HCT116 (cell line): ENCODE measurements at regions not wholly inside any gene's neighbourhood (a gene's known extent, or its start where the extent isn't known, plus 50 kb on each side); places are given as distances from the start of the nearest gene placed in this dataset.

Source experiments
- ATAC-seq: fragments of 200-7000 bp; cut with Tn5 transposase; 2 replicates; pipeline ENCODE4 v1.9.1; 2020; ENCODE audit warnings: mild to moderate bottlenecking, moderate library complexity
- BruUV-seq: library from RNA; stranded (reverse); fragments of 400-500 nt; replicated peaks from 2 replicates; lab custom pipeline; 2021; lab: Mats Ljungman, UMichigan
- CTCF ChIA-PET: fragments of 300-600 bp; sonication (Branson Sonifier 250); formaldehyde crosslinking; loops from one replicate; lab custom pipeline; 2021; ENCODE audit warnings: antibody characterized with exemption; lab: Charles Lee
- POLR2A ChIA-PET: fragments of 300-600, 350-600 bp; sonication (Branson Sonifier 250); formaldehyde crosslinking; loops from one replicate; lab custom pipeline; 2021; ENCODE audit warnings: antibody characterized with exemption; lab: Charles Lee
- RAD21 ChIA-PET, 2 experiments: fragments of 300-600 bp; sonication (Branson Sonifier 250); formaldehyde crosslinking; loops; one replicate each; lab custom pipeline; 2023; ENCODE audit warnings: low total read pairs in 2 of 2; ENCODE audit not compliant: uncharacterized antibody in 2 of 2, unreplicated experiment in 2 of 2, low non-redundant PET in 1 of 2; lab: Charles Lee
- DNase-seq: peaks from one replicate; pipeline ENCODE4 v3.0.0-alpha.2; 2010; ENCODE audit warnings: low read depth, low spot score
- H2AFZ ChIP-seq: fragments of 200-600 bp; shearing (Covaris generic), sonication (generic); 2 replicates; pipeline ENCODE4 v1.6.1; 2017; ENCODE audit warnings: low read depth, mixed run types, mixed read lengths, antibody characterized with exemption, low read length; ENCODE audit not compliant: poor library complexity, severe bottlenecking
- H3K27ac ChIP-seq: 2 replicates; pipeline ENCODE4 v1.5.1; 2012; ENCODE audit warnings: low read depth, low read length
- H3K27me3 ChIP-seq: fragments of 200-600 bp; sonication (generic); 2 replicates; pipeline ENCODE4 v1.6.1; 2016; ENCODE audit warnings: mixed run types, low read length, mixed read lengths; ENCODE audit not compliant: insufficient read depth
- H3K36me3 ChIP-seq, 2 experiments: fragments of 200-500 bp in 1 of 2; fragments of 200-600 bp in 1 of 2; sonication (Bioruptor generic) in 1 of 2; sonication (generic) in 1 of 2; 2 replicates each; pipeline versions ENCODE4 v1.5.1 to v1.6.1; 2014 to 2016; ENCODE audit warnings: low read length in 2 of 2, inconsistent platforms in 1 of 2, mixed read lengths in 1 of 2, mixed run types in 1 of 2; ENCODE audit not compliant: insufficient read depth in 2 of 2, control insufficient read depth in 1 of 2
- H3K4me1 ChIP-seq, 2 experiments: fragments of 200-600 bp in 1 of 2; sonication (generic) in 1 of 2; 2 replicates each; pipeline versions ENCODE4 v1.5.1 to v1.6.1; 2012 to 2017; ENCODE audit warnings: low read length in 2 of 2, inconsistent platforms in 1 of 2, mild to moderate bottlenecking in 1 of 2, mixed read lengths in 1 of 2, mixed run types in 1 of 2, moderate library complexity in 1 of 2; ENCODE audit not compliant: insufficient read depth in 2 of 2, control insufficient read depth in 1 of 2
- H3K4me2 ChIP-seq: fragments of 200-600 bp; sonication (generic); 2 replicates; pipeline ENCODE4 v1.6.1; 2017; ENCODE audit warnings: mixed run types, low read length, mixed read lengths
- H3K4me3 ChIP-seq, 2 experiments: fragments of 200-600 bp in 1 of 2; sonication (generic) in 1 of 2; replicated peaks in 1 of 2; 2 replicates each; pipeline ENCODE4 v1.5.1; 2011 to 2016; ENCODE audit warnings: low read length in 2 of 2, control low read depth in 1 of 2, low read depth in 1 of 2, mild to moderate bottlenecking in 1 of 2, mixed read lengths in 1 of 2, mixed run types in 1 of 2
- H3K79me2 ChIP-seq: fragments of 200-600 bp; sonication (generic); 2 replicates; pipeline ENCODE4 v1.6.1; 2017; ENCODE audit warnings: mild to moderate bottlenecking, mixed run types, low read length, moderate library complexity, mixed read lengths; ENCODE audit not compliant: insufficient read depth
- H3K9ac ChIP-seq: fragments of 200-600 bp; sonication (generic); 2 replicates; pipeline ENCODE4 v1.6.1; 2016; ENCODE audit warnings: low read length, mixed read lengths
- H3K9me2 ChIP-seq: fragments of 200-600 bp; sonication (generic), shearing (Covaris generic); 2 replicates; pipeline ENCODE4 v1.6.1; 2017; ENCODE audit warnings: mixed run types, mild to moderate bottlenecking, moderate library complexity; ENCODE audit not compliant: insufficient read depth
- H3K9me3 ChIP-seq, 2 experiments: fragments of 200-500 bp in 1 of 2; fragments of 200-600 bp in 1 of 2; sonication (Bioruptor generic) in 1 of 2; sonication (generic) in 1 of 2; 2 replicates each; pipeline ENCODE4 v1.6.1; 2014 to 2017; ENCODE audit warnings: low read length in 2 of 2, mixed read lengths in 2 of 2, inconsistent platforms in 1 of 2, low read depth in 1 of 2, mild to moderate bottlenecking in 1 of 2, mixed run types in 1 of 2, moderate library complexity in 1 of 2; ENCODE audit not compliant: control insufficient read depth in 1 of 2, insufficient read depth in 1 of 2
- H4K20me1 ChIP-seq: fragments of 200-600 bp; sonication (generic), shearing (Covaris generic); 2 replicates; pipeline ENCODE4 v1.6.1; 2017; ENCODE audit warnings: mixed run types, mild to moderate bottlenecking, moderate library complexity; ENCODE audit not compliant: insufficient read depth
- ATF3 ChIP-seq: IDR thresholded peaks from 2 replicates; pipeline ENCODE4 v1.6.1; 2012
- EZH2 ChIP-seq: fragments of 200-600 bp; sonication (generic); IDR thresholded peaks from 2 replicates; pipeline ENCODE4 v1.6.1; 2017; ENCODE audit warnings: antibody characterized with exemption, mixed run types
- EZH2phosphoT487 ChIP-seq: fragments of 200-600 bp; IDR thresholded peaks from 2 replicates; pipeline ENCODE4 v1.6.1; 2018; ENCODE audit warnings: antibody characterized with exemption, borderline replicate concordance
- FOSL1 ChIP-seq: IDR thresholded peaks from 2 replicates; pipeline ENCODE4 v1.6.1; 2012; ENCODE audit warnings: low read depth
- JUND ChIP-seq: IDR thresholded peaks from 2 replicates; pipeline ENCODE4 v1.6.1; 2012
- POLR2AphosphoS5 ChIP-seq: IDR thresholded peaks from 2 replicates; pipeline ENCODE4 v1.6.1; 2011; ENCODE audit warnings: mild to moderate bottlenecking, low read depth, low read length, moderate library complexity
- REST ChIP-seq: IDR thresholded peaks from 2 replicates; pipeline ENCODE4 v1.6.1; 2012; ENCODE audit warnings: low read depth
- SIN3A ChIP-seq: IDR thresholded peaks from 2 replicates; pipeline ENCODE4 v1.6.1; 2012; ENCODE audit warnings: low read depth
- SP1 ChIP-seq: IDR thresholded peaks from 2 replicates; pipeline ENCODE4 v1.6.1; 2012; ENCODE audit warnings: low read depth
- TCF7L2 ChIP-seq: IDR thresholded peaks from 2 replicates; pipeline ENCODE4 v1.7.0; 2011; ENCODE audit warnings: borderline replicate concordance, inconsistent platforms; ENCODE audit not compliant: insufficient read depth, insufficient read length; ENCODE audit errors: extremely low read depth
- ZFX ChIP-seq: fragments of 450-650 bp; IDR thresholded peaks from 2 replicates; pipeline ENCODE4 v1.6.1; 2017
- ZNF274 ChIP-seq: fragments of 200-500 bp; sonication (Bioruptor generic); IDR thresholded peaks from 2 replicates; pipeline ENCODE4 v1.6.1; 2014; ENCODE audit warnings: mild to moderate bottlenecking, low read depth, low read length, inconsistent platforms
- intact Hi-C: fragments of 100-400 bp; cut with micrococcal nuclease; formaldehyde crosslinking; loops from 2 replicates; pipeline ENCODE4 v1.10.0; 2022
- TF ChIP-seq, protein P1 (sequence below): IDR thresholded peaks from 2 replicates; pipeline ENCODE4 v1.6.1; 2012
- TF ChIP-seq, protein P2 (sequence below): IDR thresholded peaks from 2 replicates; pipeline ENCODE4 v1.6.1; 2011; ENCODE audit warnings: mild to moderate bottlenecking, low read length, moderate library complexity; ENCODE audit not compliant: insufficient replicate concordance; ENCODE audit errors: extremely low read depth
- TF ChIP-seq, protein P3 (sequence below), 3 experiments: fragments of 200-600 bp in 1 of 3; sonication (generic) in 1 of 3; IDR thresholded peaks in 2 of 3; conservative IDR thresholded peaks in 1 of 3; 2 replicates each; pipeline ENCODE4 v1.5.1; 2012 to 2017; ENCODE audit warnings: low read depth in 2 of 3, low read length in 2 of 3, antibody characterized with exemption in 1 of 3, borderline replicate concordance in 1 of 3, control low read depth in 1 of 3, mild to moderate bottlenecking in 1 of 3, mixed read lengths in 1 of 3, mixed run types in 1 of 3, moderate library complexity in 1 of 3; ENCODE audit not compliant: insufficient read depth in 1 of 3

DNA sequence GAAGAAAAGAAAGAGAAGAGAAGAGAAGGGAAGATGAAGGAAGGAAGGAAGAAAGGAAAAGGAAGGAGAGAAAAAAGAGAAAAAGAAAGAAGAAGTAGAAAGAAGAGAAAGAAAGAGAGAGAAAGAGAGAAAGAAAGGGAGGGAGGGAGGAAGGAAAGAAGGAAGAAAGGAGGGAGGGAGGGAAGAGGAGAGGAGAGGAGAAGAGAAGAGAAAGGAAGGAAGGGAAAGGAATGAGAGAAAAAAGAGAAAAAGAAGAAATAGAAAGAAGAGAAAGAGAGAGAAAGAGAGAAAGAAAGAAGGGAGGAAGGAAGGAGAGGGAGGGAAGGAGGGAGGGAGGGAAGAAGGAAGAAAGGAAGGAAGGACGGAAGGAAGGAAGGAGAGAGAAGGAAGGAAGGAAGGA is 217.9 kb upstream of the POU1F1 start:
- no peaks in the 10 kb centered on the region for H3K9me3 ChIP-seq
- RAD21 ChIA-PET, result no interaction called here
- TF ChIP-seq SIN3A (no peak), EZH2phosphoT487 (no peak), SP1 (no peak), REST (no peak), ATF3 (no peak), POLR2AphosphoS5 (no peak), EZH2 (no peak), ZNF274 (no peak), JUND (no peak), TCF7L2 (no peak), ZFX (no peak), FOSL1 (no peak)
- TF ChIP-seq, protein P1, sequence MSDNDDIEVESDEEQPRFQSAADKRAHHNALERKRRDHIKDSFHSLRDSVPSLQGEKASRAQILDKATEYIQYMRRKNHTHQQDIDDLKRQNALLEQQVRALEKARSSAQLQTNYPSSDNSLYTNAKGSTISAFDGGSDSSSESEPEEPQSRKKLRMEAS, result no peak
- TF ChIP-seq, protein P2, sequence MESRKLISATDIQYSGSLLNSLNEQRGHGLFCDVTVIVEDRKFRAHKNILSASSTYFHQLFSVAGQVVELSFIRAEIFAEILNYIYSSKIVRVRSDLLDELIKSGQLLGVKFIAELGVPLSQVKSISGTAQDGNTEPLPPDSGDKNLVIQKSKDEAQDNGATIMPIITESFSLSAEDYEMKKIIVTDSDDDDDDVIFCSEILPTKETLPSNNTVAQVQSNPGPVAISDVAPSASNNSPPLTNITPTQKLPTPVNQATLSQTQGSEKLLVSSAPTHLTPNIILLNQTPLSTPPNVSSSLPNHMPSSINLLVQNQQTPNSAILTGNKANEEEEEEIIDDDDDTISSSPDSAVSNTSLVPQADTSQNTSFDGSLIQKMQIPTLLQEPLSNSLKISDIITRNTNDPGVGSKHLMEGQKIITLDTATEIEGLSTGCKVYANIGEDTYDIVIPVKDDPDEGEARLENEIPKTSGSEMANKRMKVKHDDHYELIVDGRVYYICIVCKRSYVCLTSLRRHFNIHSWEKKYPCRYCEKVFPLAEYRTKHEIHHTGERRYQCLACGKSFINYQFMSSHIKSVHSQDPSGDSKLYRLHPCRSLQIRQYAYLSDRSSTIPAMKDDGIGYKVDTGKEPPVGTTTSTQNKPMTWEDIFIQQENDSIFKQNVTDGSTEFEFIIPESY, result no peak
- TF ChIP-seq, protein P3, sequence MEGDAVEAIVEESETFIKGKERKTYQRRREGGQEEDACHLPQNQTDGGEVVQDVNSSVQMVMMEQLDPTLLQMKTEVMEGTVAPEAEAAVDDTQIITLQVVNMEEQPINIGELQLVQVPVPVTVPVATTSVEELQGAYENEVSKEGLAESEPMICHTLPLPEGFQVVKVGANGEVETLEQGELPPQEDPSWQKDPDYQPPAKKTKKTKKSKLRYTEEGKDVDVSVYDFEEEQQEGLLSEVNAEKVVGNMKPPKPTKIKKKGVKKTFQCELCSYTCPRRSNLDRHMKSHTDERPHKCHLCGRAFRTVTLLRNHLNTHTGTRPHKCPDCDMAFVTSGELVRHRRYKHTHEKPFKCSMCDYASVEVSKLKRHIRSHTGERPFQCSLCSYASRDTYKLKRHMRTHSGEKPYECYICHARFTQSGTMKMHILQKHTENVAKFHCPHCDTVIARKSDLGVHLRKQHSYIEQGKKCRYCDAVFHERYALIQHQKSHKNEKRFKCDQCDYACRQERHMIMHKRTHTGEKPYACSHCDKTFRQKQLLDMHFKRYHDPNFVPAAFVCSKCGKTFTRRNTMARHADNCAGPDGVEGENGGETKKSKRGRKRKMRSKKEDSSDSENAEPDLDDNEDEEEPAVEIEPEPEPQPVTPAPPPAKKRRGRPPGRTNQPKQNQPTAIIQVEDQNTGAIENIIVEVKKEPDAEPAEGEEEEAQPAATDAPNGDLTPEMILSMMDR (IDR thresholded peaks at IDR 0.05 in 2 of 3, conservative IDR thresholded peaks at IDR 0.05 in 1 of 3; ENCODE audit: borderline replicate concordance in 1 of 3, insufficient read depth in 1 of 3, low read depth in 2 of 3, low read length in 2 of 3), result no peak
- TF ChIP-seq, all 23 proteins: peak for 0
- intact Hi-C loops, result no loop called here
- no peaks in the 10 kb centered on the region for H3K9me2 ChIP-seq
- H3K36me3 ChIP-seq, result no peaks in the 10 kb centered on the region
- no peaks in the 10 kb centered on the region for H3K79me2 ChIP-seq
- DNase-seq (no peak), ATAC-seq (no peak)
- H3K4me1 ChIP-seq, result no peaks in the 10 kb centered on the region
- no peak overlapping the region for H2AFZ ChIP-seq
- ChIA-PET CTCF (no interaction called here), POLR2A (no interaction called here)
- no peaks in the 10 kb centered on the region; the same call in 1 of the 2 replicates for H3K27me3 ChIP-seq
- H3K4me2 ChIP-seq, result no peak overlapping the region
- no peak overlapping the region for H3K27ac ChIP-seq
- no TSS peak for BruUV-seq
- H3K4me3 ChIP-seq, result no peak overlapping the region
- no peaks in the 10 kb centered on the region for H4K20me1 ChIP-seq
- H3K9ac ChIP-seq, result no peak overlapping the region
